K562 (cell line): ENCODE measurements at regions not wholly inside any gene's neighbourhood (a gene's known extent, or its start where the extent isn't known, plus 50 kb on each side); places are given as distances from the start of the nearest gene placed in this dataset.

Source experiments
- ARNT ChIP-seq, 2 experiments: fragments of 450-650 bp; IDR thresholded peaks; 2 replicates each; pipeline ENCODE4 v1.6.1; 2016; ENCODE audit warnings: mild to moderate bottlenecking in 1 of 2
- HIVEP1 ChIP-seq: fragments of 250-450 bp; sonication (Bioruptor Pico); IDR thresholded peaks from 2 replicates; pipeline ENCODE4 v1.4.0; 2020; ENCODE audit warnings: mild to moderate bottlenecking
- HNRNPH1 ChIP-seq: fragments of 200-400 bp; formaldehyde crosslinking; optimal IDR thresholded peaks from 2 replicates; pipeline ENCODE3; 2017; ENCODE audit warnings: low read depth, mild to moderate bottlenecking, low read length, moderate library complexity
- IRF2 ChIP-seq: sonication (generic); formaldehyde crosslinking; IDR thresholded peaks from 2 replicates; pipeline ENCODE4 v1.8.1; 2022; ENCODE audit warnings: mild to moderate bottlenecking, missing genetic modification reagents
- KHSRP ChIP-seq: fragments of 450-650 bp; IDR thresholded peaks from 2 replicates; pipeline ENCODE4 v1.6.1; 2017
- NFE2L1 ChIP-seq: fragments of 450-650 bp; IDR thresholded peaks from 2 replicates; pipeline ENCODE4 v1.6.1; 2016; ENCODE audit warnings: missing genetic modification characterization, low read depth, mild to moderate bottlenecking, missing compliant biosample characterization, moderate library complexity, borderline replicate concordance
- POLR2AphosphoS5 ChIP-seq: IDR thresholded peaks from 2 replicates; pipeline ENCODE4 v1.6.1; 2011; ENCODE audit warnings: mild to moderate bottlenecking, low read depth, low read length, moderate library complexity; ENCODE audit not compliant: control insufficient read depth, insufficient read depth
- PURB ChIP-seq: sonication (generic); formaldehyde crosslinking; IDR thresholded peaks from 2 replicates; pipeline ENCODE4 v1.9.0; 2021; ENCODE audit warnings: low read depth, mild to moderate bottlenecking, missing genetic modification reagents
- PYGO2 ChIP-seq: fragments of 450-650 bp; IDR thresholded peaks from 2 replicates; pipeline ENCODE4 v1.6.1; 2016; ENCODE audit warnings: mild to moderate bottlenecking, missing genetic modification characterization, moderate library complexity, missing compliant biosample characterization
- TFAP4 ChIP-seq: sonication (generic); formaldehyde crosslinking; IDR thresholded peaks from 2 replicates; pipeline ENCODE4 v1.8.0; 2022; ENCODE audit warnings: missing genetic modification reagents, mild to moderate bottlenecking, moderate library complexity, borderline replicate concordance
- ZBTB49 ChIP-seq: sonication (generic); formaldehyde crosslinking; IDR thresholded peaks from 2 replicates; pipeline ENCODE4 v1.8.0; 2022; ENCODE audit warnings: missing genetic modification reagents, mild to moderate bottlenecking, borderline replicate concordance
- ZNF644 ChIP-seq: fragments of 200-800 bp; sonication (Bioruptor generic); IDR thresholded peaks from 2 replicates; pipeline ENCODE4 v1.6.1; 2016; ENCODE audit warnings: low read depth, missing genetic modification characterization, missing compliant biosample characterization
- ZSCAN32 ChIP-seq: fragments of 450-650 bp; formaldehyde crosslinking; IDR thresholded peaks from 2 replicates; pipeline ENCODE4 v1.4.0; 2020; ENCODE audit warnings: mild to moderate bottlenecking, moderate library complexity

GRCh38 chr20:6504826-6505225 lies 262.7 kb upstream of the BMP2 start (continued):
- TF ChIP-seq PURB (CRISPR knock-in tag) (no peak), PYGO2 (tag) (no peak), ZBTB49 (no peak), KHSRP (no peak), ZSCAN32 (no peak), TFAP4 (CRISPR knock-in tag) (no peak), HIVEP1 (no peak), NFE2L1 (tag) (no peak), POLR2AphosphoS5 (no peak), HNRNPH1 (no peak), ARNT (IDR thresholded peaks at IDR 0.05) (no peak), IRF2 (no peak), ZNF644 (tag) (no peak)
